K562 (cell line): ENCODE measurements at regions not wholly inside any gene's neighbourhood (a gene's known extent, or its start where the extent isn't known, plus 50 kb on each side); places are given as distances from the start of the nearest gene placed in this dataset.

ENCODE experiments used
- ATAC-seq: fragments of 200-7000 bp; cut with Tn5 transposase; 3 replicates; pipeline ENCODE4 v1.9.1; 2020; ENCODE audit warnings: moderate library complexity
- BruUV-seq: library from RNA; stranded (reverse); fragments of 400-500 nt; replicated peaks from 2 replicates; lab custom pipeline; 2021; lab: Mats Ljungman, UMichigan
- CTCF ChIA-PET: fragments of 300-600 bp; formaldehyde crosslinking; extraction: SDS; loops from one replicate; lab custom pipeline; 2021; ENCODE audit warnings: low intra/inter-chr PET ratio; lab: Yijun Ruan, JAX
- POLR2A ChIA-PET: fragments of 300-600, 350-650 bp; sonication (Branson Sonifier 250); formaldehyde crosslinking; extraction: SDS; loops from one replicate; lab custom pipeline; 2021; ENCODE audit warnings: antibody characterized with exemption, inconsistent platforms; lab: Yijun Ruan, JAX
- DNase-seq, 4 experiments: peaks; one replicate each; pipeline versions ENCODE4 v3.0.0 to v3.0.0-alpha.2; 2011 to 2018; ENCODE audit warnings: low spot score in 3 of 4, mixed read lengths in 3 of 4; ENCODE audit errors: extremely low read depth in 1 of 4
- FAIRE-seq: peaks from 2 replicates; lab custom pipeline; 2011; peaks lifted over from hg19 to GRCh38; lab: Jason Lieb, UNC
- H2AFZ ChIP-seq: 2 replicates; pipeline ENCODE4 v1.6.0; 2011; ENCODE audit warnings: low read depth, low read length, control low read depth, inconsistent platforms
- H3K27ac ChIP-seq: fragments of 200-600 bp; 3 replicates; pipeline ENCODE4 v1.8.0; 2011; ENCODE audit warnings: low read depth, mild to moderate bottlenecking, control low read depth, inconsistent platforms, low read length, moderate library complexity, mixed read lengths; ENCODE audit errors: extremely low read depth
- H3K27me3 ChIP-seq, 2 experiments: fragments of 300-600 bp in 1 of 2; 2 replicates in 1 of 2; 3 replicates in 1 of 2; pipeline versions ENCODE4 v1.6.0 to v1.8.0; 2011; ENCODE audit warnings: inconsistent platforms in 2 of 2, low read length in 2 of 2, mild to moderate bottlenecking in 1 of 2, mixed read lengths in 1 of 2, moderate library complexity in 1 of 2; ENCODE audit not compliant: control insufficient read depth in 2 of 2, insufficient read depth in 2 of 2
- H3K36me3 ChIP-seq: fragments of 300-600 bp; 3 replicates; pipeline ENCODE4 v1.8.0; 2011; ENCODE audit warnings: mild to moderate bottlenecking, low read length, inconsistent platforms; ENCODE audit not compliant: control insufficient read depth, insufficient read depth
- H3K4me1 ChIP-seq, 2 experiments: fragments of 200-600 bp in 1 of 2; replicated peaks in 1 of 2; 2 replicates in 1 of 2; 3 replicates in 1 of 2; pipeline versions ENCODE4 v1.5.1 to v1.8.0; 2011; ENCODE audit warnings: inconsistent platforms in 2 of 2, low read length in 2 of 2, mild to moderate bottlenecking in 1 of 2, mixed read lengths in 1 of 2, moderate library complexity in 1 of 2; ENCODE audit not compliant: control insufficient read depth in 2 of 2, insufficient read depth in 2 of 2
- H3K4me2 ChIP-seq: 2 replicates; pipeline ENCODE4 v1.6.1; 2011; ENCODE audit warnings: low read length, control low read depth, inconsistent platforms, mixed read lengths; ENCODE audit not compliant: insufficient read depth
- H3K4me3 ChIP-seq: fragments of 200-600 bp; sonication (generic), shearing (Covaris generic); 2 replicates; pipeline ENCODE4 v1.5.1; 2016; ENCODE audit warnings: control low read depth, inconsistent platforms
- H3K79me2 ChIP-seq: fragments of 200-600 bp; 3 replicates; pipeline ENCODE4 v1.8.0; 2011; ENCODE audit warnings: low read length, inconsistent platforms; ENCODE audit not compliant: control insufficient read depth, insufficient read depth
- H3K9ac ChIP-seq, 2 experiments: 2 replicates each; pipeline versions ENCODE4 v1.6.0 to v1.6.1; 2011; ENCODE audit warnings: low read depth in 2 of 2, low read length in 2 of 2, control low read depth in 1 of 2, inconsistent platforms in 1 of 2, mild to moderate bottlenecking in 1 of 2, mixed read lengths in 1 of 2; ENCODE audit not compliant: insufficient read depth in 1 of 2
- H3K9me1 ChIP-seq: one replicate; pipeline ENCODE4 v1.6.0; 2011; ENCODE audit warnings: inconsistent platforms, mild to moderate bottlenecking, low read length, moderate library complexity; ENCODE audit not compliant: control insufficient read depth, insufficient read depth
- H3K9me3 ChIP-seq: replicated peaks from 2 replicates; pipeline ENCODE4 v1.5.1; 2011; ENCODE audit warnings: low read depth, low read length, inconsistent platforms; ENCODE audit not compliant: control insufficient read depth, insufficient read depth
- H4K20me1 ChIP-seq: replicated peaks from 2 replicates; pipeline ENCODE4 v1.6.1; 2011; ENCODE audit warnings: low read length, inconsistent platforms, mixed read lengths; ENCODE audit not compliant: control insufficient read depth, insufficient read depth
- CAMTA2 ChIP-seq: fragments of 250-450 bp; sonication (Bioruptor Pico); conservative IDR thresholded peaks from 2 replicates; pipeline ENCODE4 v1.5.1; 2022
- CHD4 ChIP-seq: fragments of 200-600 bp; sonication (generic); IDR thresholded peaks from 3 replicates; pipeline ENCODE4 v1.6.1; 2012; ENCODE audit warnings: low read depth, mild to moderate bottlenecking, mixed read lengths, low read length, inconsistent platforms; ENCODE audit not compliant: insufficient read depth, insufficient replicate concordance, poor library complexity, severe bottlenecking
- FOXK1 ChIP-seq: sonication (generic); formaldehyde crosslinking; IDR thresholded peaks from 2 replicates; pipeline ENCODE4 v1.8.0; 2022; ENCODE audit warnings: missing genetic modification reagents, mild to moderate bottlenecking, borderline replicate concordance
- HMG20A ChIP-seq: fragments of 450-650 bp; formaldehyde crosslinking; conservative IDR thresholded peaks from 2 replicates; pipeline ENCODE4 v1.4.0; 2020; ENCODE audit warnings: mild to moderate bottlenecking, mixed read lengths
- KAT8 ChIP-seq: fragments of 450-650 bp; IDR thresholded peaks from 2 replicates; pipeline ENCODE4 v1.6.1; 2016; ENCODE audit warnings: low read depth, mild to moderate bottlenecking
- NELFE ChIP-seq: IDR thresholded peaks from 2 replicates; pipeline ENCODE4 v1.6.1; 2011; ENCODE audit warnings: mild to moderate bottlenecking; ENCODE audit not compliant: insufficient read depth, insufficient read length
- SLC30A9 ChIP-seq: fragments of 250-450 bp; sonication (Bioruptor Pico); IDR thresholded peaks from 2 replicates; pipeline ENCODE4 v1.8.0; 2022; ENCODE audit warnings: mild to moderate bottlenecking, moderate library complexity
- U2AF1 ChIP-seq: fragments of 200-400 bp; formaldehyde crosslinking; optimal IDR thresholded peaks from 2 replicates; pipeline ENCODE3; 2017; ENCODE audit warnings: mild to moderate bottlenecking, low read depth, low read length, moderate library complexity
- ZC3H4 ChIP-seq: sonication (generic); formaldehyde crosslinking; IDR thresholded peaks from 2 replicates; pipeline ENCODE4 v1.9.0; 2021; ENCODE audit warnings: missing genetic modification reagents, borderline replicate concordance
- ZNF140 ChIP-seq: fragments of 250-450 bp; sonication (Bioruptor Pico); IDR thresholded peaks from 2 replicates; pipeline ENCODE4 v1.8.0; 2021; ENCODE audit warnings: moderate library complexity, mild to moderate bottlenecking, inconsistent platforms
- ZNF239 ChIP-seq: fragments of 250-450 bp; sonication (Bioruptor Pico); IDR thresholded peaks from 2 replicates; pipeline ENCODE4 v1.4.0; 2020; ENCODE audit warnings: mild to moderate bottlenecking
- ZNF444 ChIP-seq: fragments of 250-450 bp; sonication (Bioruptor Pico); IDR thresholded peaks from 2 replicates; pipeline ENCODE4 v1.4.0; 2020; ENCODE audit warnings: mild to moderate bottlenecking, moderate library complexity
- WGBS: fragments of 100-300 bp; shearing (Covaris generic); methylation state at CpG from one replicate; pipeline ENCODE4 v1.1.6; 2016; ENCODE audit warnings: low coverage, mixed read lengths; ENCODE audit not compliant: insufficient coverage; ENCODE audit errors: missing lambda C conversion rate; 5-methylcytosine and 5-hydroxymethylcytosine counted together
- in situ Hi-C: fragments of 300-500 bp; cut with MboI; formaldehyde crosslinking; loops from 4 replicates; pipeline ENCODE4 v1.15.0; 2018; ENCODE audit warnings: inconsistent platforms, mixed read lengths
- intact Hi-C: fragments of 100-400 bp; cut with micrococcal nuclease; formaldehyde crosslinking; loops from 2 replicates; pipeline ENCODE4 v1.14.2; 2022
- TF ChIP-seq, protein P1 (sequence below): fragments of 450-650 bp; formaldehyde crosslinking; IDR thresholded peaks from 2 replicates; pipeline ENCODE4 v1.4.0; 2020; ENCODE audit warnings: mild to moderate bottlenecking, moderate library complexity

DNA sequence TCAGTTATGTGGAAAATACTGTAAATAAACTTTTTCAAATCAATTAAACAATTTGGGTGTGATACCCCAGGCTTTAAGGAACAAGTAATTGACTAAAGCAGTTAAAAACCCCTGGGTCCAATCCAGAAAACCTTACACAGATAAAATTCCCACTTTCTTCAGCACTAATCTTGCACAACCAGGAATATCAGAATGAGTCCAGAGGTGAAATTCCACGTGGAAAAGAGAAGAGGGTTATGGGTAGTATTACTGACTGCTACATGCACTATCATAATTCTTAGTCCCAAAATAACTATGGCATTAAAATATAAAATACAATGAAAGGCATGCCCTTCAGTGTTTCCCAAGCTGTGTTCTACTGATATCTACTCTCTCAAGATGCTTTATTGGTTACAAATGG lies 135.7 kb upstream of the STEAP4 start:
- Histone ChIP-seq H3K4me2 (no peak overlapping the region), H3K4me3 (no peak overlapping the region), H3K9me3 (no peaks in the 10 kb centered on the region), H3K27me3 (no peaks in the 10 kb centered on the region), H3K79me2 (no peaks in the 10 kb centered on the region), H3K9me1 (no peaks in the 10 kb centered on the region), H3K27ac (no peak overlapping the region), H3K9ac (no peak overlapping the region), H2AFZ (no peak overlapping the region), H4K20me1 (no peaks in the 10 kb centered on the region), H3K36me3 (no peaks in the 10 kb centered on the region), H3K4me1 (no peaks in the 10 kb centered on the region)
- no peak for DNase-seq
- 0% methylated on average over 1 of the region's 1 CpG for WGBS
- intact Hi-C loops = no loop called here
- POLR2A ChIA-PET = no interaction called here
- no TSS peak for BruUV-seq
- CTCF ChIA-PET = no interaction called here
- no peak for ATAC-seq
- TF ChIP-seq CAMTA2 (CRISPR knock-in tag) = no peak
- TF ChIP-seq KAT8 = no peak
- TF ChIP-seq NELFE = no peak
- TF ChIP-seq FOXK1 (CRISPR knock-in tag) = no peak
- no peak for TF ChIP-seq HMG20A (CRISPR knock-in tag)
- no peak for TF ChIP-seq SLC30A9
- no peak for TF ChIP-seq ZC3H4 (CRISPR knock-in tag)
- no peak for TF ChIP-seq ZNF239 (CRISPR knock-in tag)
- no peak for TF ChIP-seq U2AF1
- no peak for TF ChIP-seq CHD4
- no peak for TF ChIP-seq ZNF444 (CRISPR knock-in tag)
- no peak for TF ChIP-seq ZNF140 (CRISPR knock-in tag)
- TF ChIP-seq, protein P1, sequence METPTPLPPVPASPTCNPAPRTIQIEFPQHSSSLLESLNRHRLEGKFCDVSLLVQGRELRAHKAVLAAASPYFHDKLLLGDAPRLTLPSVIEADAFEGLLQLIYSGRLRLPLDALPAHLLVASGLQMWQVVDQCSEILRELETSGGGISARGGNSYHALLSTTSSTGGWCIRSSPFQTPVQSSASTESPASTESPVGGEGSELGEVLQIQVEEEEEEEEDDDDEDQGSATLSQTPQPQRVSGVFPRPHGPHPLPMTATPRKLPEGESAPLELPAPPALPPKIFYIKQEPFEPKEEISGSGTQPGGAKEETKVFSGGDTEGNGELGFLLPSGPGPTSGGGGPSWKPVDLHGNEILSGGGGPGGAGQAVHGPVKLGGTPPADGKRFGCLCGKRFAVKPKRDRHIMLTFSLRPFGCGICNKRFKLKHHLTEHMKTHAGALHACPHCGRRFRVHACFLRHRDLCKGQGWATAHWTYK = no peak
- FAIRE-seq = no peak
- in situ Hi-C loops = no loop called here
